Transverse colon (tissue), 4 donors: ENCODE measurements at regions not wholly inside any gene's neighbourhood (a gene's known extent, or its start where the extent isn't known, plus 50 kb on each side); places are given as distances from the start of the nearest gene placed in this dataset.

Experiments used
- DNase-seq: peaks from one replicate; pipeline ENCODE4 v3.0.0-alpha.2; 2019
- H3K27ac ChIP-seq, 4 donors: fragments of 200-600 bp; sonication (generic); 2 replicates each; pipeline ENCODE4 v1.5.1; 2016 to 2018; ENCODE audit warnings: inconsistent platforms in 4 of 4
- H3K27me3 ChIP-seq: fragments of 200-600 bp; sonication (generic); 2 replicates; pipeline ENCODE4 v1.5.1; 2017; ENCODE audit warnings: inconsistent platforms
- H3K36me3 ChIP-seq, 4 donors: fragments of 200-600 bp; sonication (generic); 2 replicates each; pipeline ENCODE4 v1.5.1; 2017 to 2019; ENCODE audit warnings: inconsistent platforms in 4 of 4
- H3K4me1 ChIP-seq, 4 donors: fragments of 200-600 bp; sonication (generic); 2 replicates each; pipeline ENCODE4 v1.5.1; 2017 to 2020; ENCODE audit warnings: inconsistent platforms in 4 of 4
- H3K4me3 ChIP-seq, 4 donors: fragments of 200-600 bp; sonication (generic); 1 replicate in 1 of 4; 2 replicates in 3 of 4; pipeline versions ENCODE4 v1.5.1 to v1.6.1; 2017 to 2019; ENCODE audit warnings: inconsistent platforms in 4 of 4
- H3K9me3 ChIP-seq, 2 donors: fragments of 200-600 bp; sonication (generic); 2 replicates each; pipeline ENCODE4 v1.5.1; 2017 to 2019; ENCODE audit warnings: inconsistent platforms in 2 of 2
- CTCF ChIP-seq, 5 experiments: fragments of 200-600 bp in 3 of 5; fragments of 450-650 bp in 2 of 5; sonication (generic) in 3 of 5; IDR thresholded peaks; 1 replicate in 2 of 5; 2 replicates in 3 of 5; pipeline ENCODE4 v1.5.1; 2016 to 2017; ENCODE audit warnings: antibody characterized with exemption in 5 of 5, inconsistent platforms in 3 of 5, mild to moderate bottlenecking in 2 of 5, moderate library complexity in 1 of 5
- EP300 ChIP-seq: sonication (generic); formaldehyde crosslinking; IDR thresholded peaks from one replicate; pipeline ENCODE4 v1.6.1; 2017; ENCODE audit warnings: antibody characterized with exemption, low read depth
- POLR2A ChIP-seq: fragments of 450-650 bp; IDR thresholded peaks from one replicate; pipeline ENCODE4 v1.6.1; 2016; ENCODE audit warnings: antibody characterized with exemption, mild to moderate bottlenecking, moderate library complexity
- POLR2AphosphoS5 ChIP-seq, 3 donors: sonication (generic); formaldehyde crosslinking; IDR thresholded peaks; one replicate each; pipeline ENCODE4 v1.6.1; 2016; ENCODE audit warnings: antibody characterized with exemption in 3 of 3
- WGBS, 2 donors: methylation state at CpG; one replicate each; pipeline ENCODE4 v1.1.5; 2018; ENCODE audit warnings: low coverage in 1 of 2; 5-methylcytosine and 5-hydroxymethylcytosine counted together
- in situ Hi-C, 4 donors: fragments of 200-750 bp; cut with MboI; loops; one replicate each; pipeline versions ENCODE4 v1.15.0 to v1.15.1; 2017; ENCODE audit warnings: low sequenced_read_pairs in 3 of 4, low pct_ligation_motif_present in 1 of 4, low pct_unique_long_range_greater_than_20kb in 1 of 4
- intact Hi-C: fragments of 100-400 bp; cut with DNase I; formaldehyde crosslinking; loops from one replicate; pipeline ENCODE4 v1.15.1; 2023; ENCODE audit warnings: low total_unique reads

- in situ Hi-C loops (no loop called here), intact Hi-C loops (no loop called here)
- no peak for DNase-seq
- H3K27ac ChIP-seq = no peak overlapping the region
- WGBS, 2 donors = 87% methylated on average over 3 of the region's 3 CpGs; no CpG with 5 or more reads in 1 of the 2 donors
- peaks cover 3% of the 10 kb centered on the region for H3K27me3 ChIP-seq
- H3K9me3 ChIP-seq = no peaks in the 10 kb centered on the region
- H3K36me3 ChIP-seq = no peaks in the 10 kb centered on the region
- no peaks in the 10 kb centered on the region for H3K4me1 ChIP-seq
- no peak for TF ChIP-seq CTCF (IDR thresholded peaks at IDR 0.05)
- no peak for TF ChIP-seq POLR2AphosphoS5 (IDR thresholded peaks at IDR 0.05)
- H3K4me3 ChIP-seq = no peak overlapping the region
These were observed 118.1 kb downstream of the FOXI3 start for GRCh38 chr2:88334418-88334817.

- intact Hi-C loops (no loop called here), in situ Hi-C loops (no loop called here)
- Histone ChIP-seq H3K27me3 (no peaks in the 10 kb centered on the region), H3K9me3 (no peaks in the 10 kb centered on the region), H3K27ac (no peak overlapping the region), H3K4me3 (no peak overlapping the region), H3K36me3 (no peaks in the 10 kb centered on the region), H3K4me1 (no peaks in the 10 kb centered on the region)
- no peak for TF ChIP-seq POLR2A
- TF ChIP-seq EP300 = no peak
- TF ChIP-seq CTCF (IDR thresholded peaks at IDR 0.05) = no peak
- no peak for TF ChIP-seq POLR2AphosphoS5 (IDR thresholded peaks at IDR 0.05)
- no peak for DNase-seq
- 64 to 69% methylated on average over 1 of the region's 1 CpG for WGBS, 2 donors
These were observed 121.3 kb downstream of the FOXI3 start for GRCh38 chr2:88331239-88331638.

- intact Hi-C loops = no loop called here
- Histone ChIP-seq H3K27ac (no peak overlapping the region), H3K4me3 (no peak overlapping the region), H3K36me3 (no peaks in the 10 kb centered on the region), H3K9me3 (no peaks in the 10 kb centered on the region), H3K27me3 (no peaks in the 10 kb centered on the region), H3K4me1 (no peaks in the 10 kb centered on the region)
- no peak for DNase-seq
- WGBS, 2 donors = 22 to 48% methylated on average over 1 to 8 of the region's 8 CpGs
- TF ChIP-seq EP300 (no peak), POLR2AphosphoS5 (IDR thresholded peaks at IDR 0.05) (no peak), CTCF (IDR thresholded peaks at IDR 0.05) (no peak), POLR2A (no peak)
- in situ Hi-C loops = no loop called here
These were observed 122.5 kb downstream of the FOXI3 start for GRCh38 chr2:88329815-88330603.

GRCh38 chr2:88321449-88322248 lies 130.8 kb downstream of the FOXI3 start:
- intact Hi-C loops = no loop called here
- TF ChIP-seq EP300 = no peak
- no peak for TF ChIP-seq CTCF (IDR thresholded peaks at IDR 0.05)
- no peak for TF ChIP-seq POLR2A
- no peak for TF ChIP-seq POLR2AphosphoS5 (IDR thresholded peaks at IDR 0.05)
- H3K27ac ChIP-seq = no peak overlapping the region
- DNase-seq = no peak
- H3K36me3 ChIP-seq = no peaks in the 10 kb centered on the region
- no peaks in the 10 kb centered on the region for H3K4me1 ChIP-seq
- H3K9me3 ChIP-seq = no peaks in the 10 kb centered on the region
- in situ Hi-C loops = no loop called here
- H3K27me3 ChIP-seq = no peaks in the 10 kb centered on the region
- WGBS, 2 donors = 10 to 39% methylated on average over 2 to 7 of the region's 7 CpGs
- H3K4me3 ChIP-seq = no peak overlapping the region
